ENCODE measurements at regions not wholly inside any gene's neighbourhood (a gene's known extent, or its start where the extent isn't known, plus 50 kb on each side); places are given as distances from the start of the nearest gene placed in this dataset.

DNA sequence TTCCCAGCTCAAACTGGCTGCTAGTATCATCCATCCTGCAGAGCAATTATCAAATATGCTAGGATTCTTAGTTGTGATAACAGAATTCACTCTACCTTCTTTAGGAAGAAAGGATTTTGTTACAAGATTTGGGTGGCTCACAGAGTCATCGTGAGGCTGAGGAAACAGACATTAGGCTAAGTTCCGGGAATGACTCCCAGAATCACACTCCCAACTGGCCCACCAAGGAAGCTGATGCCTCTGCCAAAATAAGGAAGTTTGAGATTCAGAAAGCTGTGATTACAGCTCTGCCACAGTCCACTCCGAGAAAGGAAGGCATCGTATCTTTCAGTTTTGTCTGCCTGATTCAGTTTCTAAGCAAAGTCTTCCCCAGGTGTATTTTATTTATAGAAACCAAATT is 50.6 kb upstream of the LYPLAL1 start:
- no peak for TF ChIP-seq EZH2phosphoT487 (IDR thresholded peaks at IDR 0.05; ENCODE audit: borderline replicate concordance, low read length)
- TF ChIP-seq EZH2 (IDR thresholded peaks at IDR 0.05; ENCODE audit: low read length, unreplicated experiment), result no peak
- TF ChIP-seq, protein P1, sequence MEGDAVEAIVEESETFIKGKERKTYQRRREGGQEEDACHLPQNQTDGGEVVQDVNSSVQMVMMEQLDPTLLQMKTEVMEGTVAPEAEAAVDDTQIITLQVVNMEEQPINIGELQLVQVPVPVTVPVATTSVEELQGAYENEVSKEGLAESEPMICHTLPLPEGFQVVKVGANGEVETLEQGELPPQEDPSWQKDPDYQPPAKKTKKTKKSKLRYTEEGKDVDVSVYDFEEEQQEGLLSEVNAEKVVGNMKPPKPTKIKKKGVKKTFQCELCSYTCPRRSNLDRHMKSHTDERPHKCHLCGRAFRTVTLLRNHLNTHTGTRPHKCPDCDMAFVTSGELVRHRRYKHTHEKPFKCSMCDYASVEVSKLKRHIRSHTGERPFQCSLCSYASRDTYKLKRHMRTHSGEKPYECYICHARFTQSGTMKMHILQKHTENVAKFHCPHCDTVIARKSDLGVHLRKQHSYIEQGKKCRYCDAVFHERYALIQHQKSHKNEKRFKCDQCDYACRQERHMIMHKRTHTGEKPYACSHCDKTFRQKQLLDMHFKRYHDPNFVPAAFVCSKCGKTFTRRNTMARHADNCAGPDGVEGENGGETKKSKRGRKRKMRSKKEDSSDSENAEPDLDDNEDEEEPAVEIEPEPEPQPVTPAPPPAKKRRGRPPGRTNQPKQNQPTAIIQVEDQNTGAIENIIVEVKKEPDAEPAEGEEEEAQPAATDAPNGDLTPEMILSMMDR (conservative IDR thresholded peaks at IDR 0.05; ENCODE audit: low read depth, low read length), result no peak
- no TSS peak for BruUV-seq (replicated peaks)
- Histone ChIP-seq H3K27ac (ENCODE audit: low read length) (no peak overlapping the region), H3K79me2 (ENCODE audit: low read length) (no peaks in the 10 kb centered on the region), H3K4me1 (ENCODE audit: insufficient read depth, low read length) (no peaks in the 10 kb centered on the region), H3K27me3 (ENCODE audit: low read length) (no peaks in the 10 kb centered on the region), H2AFZ (ENCODE audit: low read length) (0 out of 2 replicates have a peak overlapping the region, but pooled peaks have one; percentile 8), H3K36me3 (ENCODE audit: low read depth, low read length) (no peaks in the 10 kb centered on the region), H3F3A (ENCODE audit: low read length, unreplicated experiment) (no peaks in the 10 kb centered on the region), H4K20me1 (ENCODE audit: low read length) (no peaks in the 10 kb centered on the region), H3K4me2 (ENCODE audit: low read length) (no peak overlapping the region), H3K9ac (ENCODE audit: low read length) (no peak overlapping the region), H3K9me3 (ENCODE audit: low read length) (no peaks in the 10 kb centered on the region), H3K4me3 (ENCODE audit: low read length) (no peak overlapping the region), H3K9me2 (replicated peaks; ENCODE audit: low read length) (no peaks in the 10 kb centered on the region)
- intact Hi-C loops (cut with micrococcal nuclease), result no loop called here
- ChIA-PET POLR2A (ENCODE audit: unreplicated experiment) (no interaction called here), CTCF (no interaction called here)
- ATAC-seq (no peak), DNase-seq (no peak)
